SKM-1 treated with dmso at 0.1 percent for 144 hours (cell line): ENCODE measurements at regions not wholly inside any gene's neighbourhood (a gene's known extent, or its start where the extent isn't known, plus 50 kb on each side); places are given as distances from the start of the nearest gene placed in this dataset.
"Not testable (repeated sequence)": the region's sequence is repeated elsewhere in the genome, so short reads cannot be mapped to it uniquely, and the experiment has no call there.

Experiments used
- DNase-seq: peaks from one replicate; lab custom pipeline; 2025; ENCODE audit not compliant: unreplicated experiment; lab: John Stamatoyannopoulos, UW

DNA sequence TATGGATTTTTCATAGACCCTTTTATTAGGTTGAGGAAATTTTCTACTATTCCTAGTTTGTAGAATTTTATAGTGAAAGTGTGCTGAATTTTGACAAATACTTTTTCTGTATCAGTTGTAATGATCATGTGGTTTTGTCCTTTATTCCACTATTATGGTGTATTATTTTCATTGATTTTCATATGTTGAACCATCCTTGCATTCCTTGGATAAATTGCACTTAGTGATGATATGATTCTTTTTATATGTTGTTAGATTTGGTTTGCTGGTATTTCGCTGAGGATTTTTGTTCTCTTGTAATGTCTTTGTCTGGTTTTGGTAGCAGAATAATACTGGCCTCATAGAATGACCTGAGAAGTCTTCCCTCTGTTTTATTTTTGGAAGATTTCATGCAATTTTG lies 140.6 kb upstream of the CDK6 start:
- DNase-seq, result no peak

GRCh38 chr7:92973974-92974373 lies 137.6 kb upstream of the CDK6 start:
- DNase-seq, result no peak

GRCh38 chr7:92973293-92973731 lies 136.9 kb upstream of the CDK6 start:
- no peak for DNase-seq

- DNase-seq, result no peak
Observed at GRCh38 chr7:92972441-92972840, 136.1 kb upstream of the CDK6 start.

DNA sequence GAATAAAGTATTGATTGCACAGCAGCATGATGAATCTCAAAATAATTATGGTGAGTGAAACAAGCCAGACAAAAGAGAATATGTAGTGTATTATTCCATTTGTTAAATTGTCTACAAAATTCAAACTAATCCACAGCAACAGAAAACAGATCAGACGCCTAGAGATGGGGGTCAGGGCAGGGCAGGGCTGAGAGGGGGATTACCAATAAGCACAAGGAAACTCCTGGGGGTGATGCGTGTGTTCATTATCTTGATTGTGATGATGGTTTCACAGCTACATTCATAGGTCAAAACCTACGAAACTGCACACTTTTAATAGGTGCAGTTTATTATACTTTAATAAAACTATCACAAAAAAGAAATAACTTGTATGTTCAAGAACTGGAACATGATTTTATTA lies 132.7 kb upstream of the CDK6 start:
- no peak for DNase-seq

DNA sequence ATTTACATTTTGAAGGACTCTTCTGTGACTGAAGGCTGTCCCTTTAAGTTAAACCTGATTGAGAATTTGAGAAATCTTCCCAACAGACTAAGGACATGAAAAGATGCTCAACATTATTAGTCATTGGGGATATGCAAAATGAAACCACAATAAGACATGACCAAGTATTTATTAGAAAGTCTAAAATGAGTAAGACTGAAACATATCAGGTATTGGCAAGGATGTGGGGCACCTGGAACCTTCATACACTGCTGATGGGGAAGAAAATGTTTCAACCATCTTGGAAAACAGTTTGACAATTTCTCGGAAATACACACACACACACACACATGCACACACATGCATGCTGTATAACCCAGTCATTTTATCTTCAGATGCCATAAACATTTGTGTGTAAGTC lies 132.1 kb upstream of the CDK6 start:
- no peak for DNase-seq

- DNase-seq, result no peak
Observed at GRCh38 chr7:92967238-92967637, 130.9 kb upstream of the CDK6 start.

DNA sequence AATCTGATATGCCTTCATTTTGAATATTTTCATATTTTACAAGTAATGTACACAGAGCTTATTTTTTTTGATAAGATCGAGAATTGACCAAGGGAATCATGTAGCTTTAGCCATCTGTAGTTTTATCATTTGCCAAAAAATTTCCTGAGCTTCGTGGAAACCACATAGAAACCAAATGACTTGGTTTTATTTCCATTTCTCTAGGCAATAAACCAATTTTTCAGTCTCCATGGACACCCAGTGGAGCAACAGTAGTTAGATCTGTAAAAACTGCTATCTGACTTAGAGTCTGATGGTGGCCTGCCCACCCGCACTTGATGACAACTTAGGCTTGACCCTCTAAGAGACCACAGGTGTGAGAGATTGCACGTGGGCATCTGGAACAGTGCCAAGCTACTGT lies 127.8 kb upstream of the CDK6 start:
- no peak for DNase-seq

DNA sequence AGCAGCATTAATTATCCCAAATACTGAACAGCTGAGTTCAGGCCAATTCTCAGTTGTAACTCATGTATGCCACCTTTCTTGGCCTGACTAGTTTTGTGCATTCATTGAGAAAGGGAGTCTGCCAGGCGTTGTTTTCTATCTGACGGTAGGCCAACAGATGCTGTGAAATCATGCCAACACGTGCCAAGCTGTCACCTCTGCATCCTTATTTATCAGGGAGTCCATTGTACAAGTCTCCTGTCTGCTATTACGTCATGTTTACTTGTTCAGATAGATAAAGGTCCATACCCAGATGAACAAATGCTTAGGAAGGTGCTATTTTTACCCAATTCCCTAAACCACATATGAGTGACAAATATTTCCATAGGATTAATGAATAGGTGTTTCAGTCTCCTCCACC lies 127.2 kb upstream of the CDK6 start:
- DNase-seq, result no peak

DNA sequence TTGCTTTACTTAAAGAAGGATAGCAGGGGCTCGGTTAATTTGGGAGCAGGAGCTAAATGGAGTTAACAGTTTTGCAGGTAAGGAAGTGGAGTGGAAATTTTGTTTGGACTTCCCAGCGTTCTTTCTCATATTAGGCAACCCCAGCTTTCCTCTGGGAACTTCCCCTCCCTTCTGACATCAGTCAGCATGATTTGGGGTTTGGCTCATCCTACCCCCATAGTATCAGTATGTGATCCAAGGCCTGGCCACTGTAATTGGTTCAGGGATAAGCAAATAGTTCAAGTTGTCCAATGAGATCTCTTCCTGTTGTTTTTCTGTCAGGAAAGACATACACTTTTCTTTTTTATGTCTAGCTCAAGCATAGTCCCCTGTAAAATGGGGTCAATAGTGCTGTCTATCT lies 125.6 kb upstream of the CDK6 start:
- DNase-seq, result no peak

- DNase-seq, result no peak
Observed at GRCh38 chr7:92956575-92956974, 120.2 kb upstream of the CDK6 start.

DNA sequence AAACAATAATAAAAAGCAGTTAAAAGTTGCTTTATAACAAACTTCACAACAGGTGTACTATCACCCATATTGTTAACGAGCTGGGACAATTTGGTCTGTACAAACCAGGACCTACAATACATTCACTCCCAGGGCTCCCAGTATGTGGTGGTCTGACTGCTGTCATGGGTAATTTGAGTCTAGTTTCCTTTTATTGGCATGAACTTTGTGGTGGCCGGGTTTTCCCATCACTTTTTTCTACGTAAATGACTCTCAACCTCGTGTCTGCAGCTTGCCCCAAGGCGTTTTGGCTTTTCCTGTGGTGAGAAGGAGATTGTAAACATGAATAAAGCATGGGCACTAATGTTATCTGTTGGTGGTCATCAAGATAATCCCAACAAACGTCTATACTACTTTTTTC lies 118.7 kb upstream of the CDK6 start:
- DNase-seq, result no peak

DNA sequence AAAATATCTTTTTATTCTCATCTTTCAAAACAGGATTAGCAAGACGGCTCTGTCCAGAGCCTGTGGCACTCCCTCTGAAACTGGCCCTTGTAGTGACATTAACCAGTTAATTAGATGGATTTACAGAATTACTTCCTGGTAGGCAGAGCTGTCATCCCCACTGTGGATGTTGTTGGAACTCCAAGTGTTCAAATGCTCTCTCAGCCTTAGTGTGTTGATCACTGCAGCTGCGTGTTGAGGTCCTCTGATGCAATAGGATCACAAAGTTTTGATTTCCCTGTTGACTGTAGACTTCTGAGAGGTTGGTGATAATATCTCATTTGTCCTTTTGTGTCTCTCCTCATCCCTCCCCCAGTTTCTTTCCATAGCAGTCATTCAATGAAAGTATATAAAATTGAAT lies 117.3 kb upstream of the CDK6 start:
- DNase-seq, result no peak

GRCh38 chr7:92949748-92950147 lies 113.4 kb upstream of the CDK6 start:
- DNase-seq, result no peak

DNA sequence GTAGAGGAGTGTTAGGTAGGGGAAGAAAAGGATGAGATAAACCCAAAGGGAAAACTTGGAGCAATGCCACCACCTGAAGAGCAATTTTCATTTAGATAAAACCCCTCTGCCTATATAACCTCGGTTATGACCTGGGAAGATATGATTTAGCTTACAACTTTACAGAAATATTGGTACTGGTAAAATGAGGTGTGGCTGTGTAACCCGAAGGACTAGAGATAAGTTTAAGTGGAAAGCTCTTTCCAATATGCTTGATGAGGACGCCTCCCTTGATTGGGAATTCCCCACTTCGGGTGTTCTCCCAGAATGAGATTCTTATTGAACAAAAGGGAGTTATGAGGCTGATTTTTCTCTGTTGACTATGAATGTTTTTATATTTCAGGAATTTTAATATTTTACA lies 109.5 kb upstream of the CDK6 start:
- DNase-seq, result no peak

GRCh38 chr7:92944633-92945032 lies 108.3 kb upstream of the CDK6 start:
- no peak for DNase-seq

GRCh38 chr7:92942706-92943105 lies 106.3 kb upstream of the CDK6 start:
- DNase-seq, result not testable (repeated sequence)

DNA sequence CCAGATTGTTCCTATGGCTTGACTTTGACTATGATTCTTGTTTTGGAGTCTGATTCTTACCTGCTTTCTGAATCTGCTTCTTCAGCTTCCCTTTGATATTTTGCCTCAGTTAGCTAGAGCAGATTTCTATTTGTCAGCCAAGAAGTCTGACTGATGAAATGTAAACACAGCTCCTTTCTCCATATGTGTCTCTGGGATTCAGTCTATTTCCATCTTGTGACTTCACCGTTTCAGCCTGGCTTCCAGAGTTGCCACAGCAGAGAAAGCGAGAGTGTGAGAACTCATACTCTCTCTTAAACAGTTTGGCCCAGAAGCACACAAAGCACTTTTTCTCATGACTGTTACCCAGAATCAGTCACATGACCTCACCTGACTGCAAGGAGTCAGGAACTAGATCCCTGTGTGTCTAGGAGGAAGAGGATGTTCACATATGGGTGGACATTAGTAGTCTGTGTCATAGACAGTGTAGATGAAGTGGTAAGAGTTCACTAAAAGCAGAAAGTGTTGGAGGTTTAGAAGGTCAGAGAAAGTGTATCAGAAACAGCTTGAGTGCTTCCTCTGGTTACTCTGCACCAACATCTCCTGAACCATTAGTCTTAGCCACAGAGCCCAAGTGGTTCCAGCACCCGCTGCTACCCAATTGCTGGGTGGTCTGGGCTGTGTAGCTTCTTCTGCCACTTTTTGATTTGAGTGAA lies 103.4 kb upstream of the CDK6 start:
- no peak for DNase-seq

- DNase-seq, result no peak
Observed at GRCh38 chr7:92934096-92934495, 97.7 kb upstream of the CDK6 start.

- DNase-seq, result no peak
Observed at GRCh38 chr7:92932450-92932849, 96.1 kb upstream of the CDK6 start.

DNA sequence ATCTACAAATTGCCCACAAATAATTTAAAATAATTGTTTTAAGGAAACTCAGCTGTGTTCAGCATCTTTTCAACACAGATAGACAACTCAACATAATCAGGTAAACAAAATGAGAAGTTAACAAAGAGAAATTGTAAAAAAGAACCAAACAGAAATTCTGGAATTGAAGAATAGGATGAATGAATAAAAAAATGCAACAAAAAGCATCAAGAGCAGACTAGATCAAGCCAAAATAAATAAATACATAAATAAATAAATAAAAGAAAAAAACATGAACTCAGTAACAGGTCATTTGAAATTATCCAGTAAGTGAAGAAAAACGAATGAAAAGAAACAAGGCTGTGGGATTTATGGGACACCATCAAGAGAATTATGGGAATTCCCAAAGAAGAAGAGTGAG lies 94.0 kb upstream of the CDK6 start:
- no peak for DNase-seq

- no peak for DNase-seq
Observed at GRCh38 chr7:92926697-92927044, 90.3 kb upstream of the CDK6 start.

DNA sequence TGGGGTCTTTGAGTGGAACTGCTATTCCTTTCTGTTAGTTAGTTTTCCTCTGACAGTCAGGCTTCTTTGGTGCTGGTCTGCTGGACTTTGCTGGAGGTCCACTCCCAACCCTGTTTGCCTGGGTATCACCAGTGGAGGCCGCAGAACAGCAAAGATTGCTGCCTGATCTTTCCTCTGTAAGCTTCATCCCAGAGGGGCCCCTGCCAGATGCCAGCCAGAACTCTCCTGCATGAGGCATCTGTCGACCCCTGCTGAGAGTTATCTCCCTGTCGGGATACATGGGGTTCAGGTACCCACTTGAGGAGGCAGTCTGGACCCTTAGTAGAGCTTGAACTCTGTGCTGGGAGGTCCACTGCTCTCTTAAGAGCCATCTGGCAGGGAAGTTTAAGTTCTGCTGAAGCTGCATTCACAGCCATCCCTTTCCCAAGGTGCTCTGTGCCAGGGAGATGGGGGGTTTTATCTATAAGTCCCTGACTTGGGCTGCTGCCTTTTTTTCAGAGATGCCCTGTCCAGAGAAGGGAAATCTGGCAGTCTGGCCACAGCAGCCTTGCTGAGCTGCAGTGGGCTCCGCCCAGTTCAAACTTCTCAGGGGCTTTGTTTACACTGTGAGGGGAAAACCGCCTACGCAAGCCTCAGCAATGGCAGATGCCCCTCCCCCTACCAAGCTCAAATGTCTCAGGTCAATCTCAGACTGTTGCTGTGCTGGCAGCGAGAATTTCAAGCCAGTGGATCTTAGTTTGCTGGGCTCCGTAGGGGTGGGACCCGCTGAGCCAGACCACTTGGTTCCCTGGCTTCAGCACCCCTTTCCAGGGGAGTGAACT lies 89.7 kb upstream of the CDK6 start:
- no peak for DNase-seq
